Keratinocyte (primary cell): ENCODE measurements at regions not wholly inside any gene's neighbourhood (a gene's known extent, or its start where the extent isn't known, plus 50 kb on each side); places are given as distances from the start of the nearest gene placed in this dataset.

ENCODE experiments used
- DNase-seq: peaks from one replicate; pipeline ENCODE4 v3.0.0-alpha.2; 2011; ENCODE audit warnings: low read depth, missing footprints, low spot score
- FAIRE-seq: peaks from 2 replicates; lab custom pipeline; 2011; peaks lifted over from hg19 to GRCh38; lab: Jason Lieb, UNC
- H2AFZ ChIP-seq: 2 replicates; pipeline ENCODE4 v1.6.0; 2012; ENCODE audit warnings: low read length, control low read depth, inconsistent platforms; ENCODE audit not compliant: control insufficient read depth
- H3K27ac ChIP-seq: 2 replicates; pipeline ENCODE4 v1.5.1; 2011; ENCODE audit warnings: low read length; ENCODE audit not compliant: control insufficient read depth, insufficient read depth
- H3K27me3 ChIP-seq: 3 replicates; pipeline ENCODE4 v1.6.0; 2011; ENCODE audit warnings: low read length; ENCODE audit not compliant: control insufficient read depth, insufficient read depth; ENCODE audit errors: extremely low read depth
- H3K36me3 ChIP-seq, 2 experiments: 2 replicates in 1 of 2; 3 replicates in 1 of 2; pipeline ENCODE4 v1.5.1; 2011; ENCODE audit warnings: low read length in 2 of 2, mild to moderate bottlenecking in 1 of 2; ENCODE audit not compliant: control insufficient read depth in 2 of 2, insufficient read depth in 2 of 2; ENCODE audit errors: extremely low read depth in 1 of 2
- H3K4me1 ChIP-seq: 3 replicates; pipeline ENCODE4 v1.5.1; 2011; ENCODE audit warnings: low read length; ENCODE audit not compliant: control insufficient read depth, insufficient read depth; ENCODE audit errors: extremely low read depth
- H3K4me2 ChIP-seq: 3 replicates; pipeline ENCODE4 v1.6.0; 2011; ENCODE audit warnings: low read depth, low read length; ENCODE audit not compliant: control insufficient read depth, insufficient read depth; ENCODE audit errors: extremely low read depth
- H3K4me3 ChIP-seq, 3 experiments: fragments of 200-600 bp in 1 of 3; sonication (generic) in 1 of 3; 2 replicates in 2 of 3; 3 replicates in 1 of 3; pipeline ENCODE4 v1.5.1; 2011 to 2016; ENCODE audit warnings: low read length in 3 of 3, mild to moderate bottlenecking in 3 of 3, control low read depth in 2 of 3, inconsistent platforms in 1 of 3, low read depth in 1 of 3, mixed read lengths in 1 of 3, mixed run types in 1 of 3, moderate library complexity in 1 of 3; ENCODE audit not compliant: control insufficient read depth in 2 of 3, insufficient read depth in 2 of 3; ENCODE audit errors: extremely low read depth in 1 of 3
- H3K79me2 ChIP-seq: 2 replicates; pipeline ENCODE4 v1.6.0; 2012; ENCODE audit warnings: low read length; ENCODE audit not compliant: control insufficient read depth, insufficient read depth
- H3K9ac ChIP-seq: 3 replicates; pipeline ENCODE4 v1.6.0; 2011; ENCODE audit warnings: low read length; ENCODE audit not compliant: control insufficient read depth, insufficient read depth; ENCODE audit errors: extremely low read depth
- H3K9me1 ChIP-seq: 3 replicates; pipeline ENCODE4 v1.6.0; 2011; ENCODE audit warnings: low read length; ENCODE audit not compliant: control insufficient read depth, insufficient read depth; ENCODE audit errors: extremely low read depth
- H3K9me3 ChIP-seq: 2 replicates; pipeline ENCODE4 v1.5.1; 2012; ENCODE audit warnings: low read depth, low read length; ENCODE audit not compliant: control insufficient read depth
- H4K20me1 ChIP-seq: 3 replicates; pipeline ENCODE4 v1.6.0; 2011; ENCODE audit warnings: low read length; ENCODE audit not compliant: control insufficient read depth, insufficient read depth; ENCODE audit errors: extremely low read depth
- CTCF ChIP-seq, 3 experiments: IDR thresholded peaks in 1 of 3; conservative IDR thresholded peaks in 1 of 3; optimal IDR thresholded peaks in 1 of 3; 2 replicates in 2 of 3; 3 replicates in 1 of 3; pipeline versions ENCODE3 to v1.5.1; 2011; ENCODE audit warnings: low read length in 3 of 3, mild to moderate bottlenecking in 3 of 3, moderate library complexity in 2 of 3, control low read depth in 1 of 3, inconsistent platforms in 1 of 3; ENCODE audit not compliant: insufficient read depth in 2 of 3; ENCODE audit errors: extremely low read depth in 1 of 3
- EZH2 ChIP-seq: IDR thresholded peaks from one replicate; pipeline ENCODE4 v1.6.1; 2012; ENCODE audit warnings: inconsistent platforms, mild to moderate bottlenecking, low read length, moderate library complexity
- dilution Hi-C: fragments of 300-500 bp; cut with MboI; formaldehyde crosslinking; loops from one replicate; pipeline ENCODE4 v1.7.0; 2020; ENCODE audit warnings: low sequenced_read_pairs; ENCODE audit not compliant: extremely low pct_ligation_motif_present

GRCh38 chr13:62829486-62829885 is 1413.8 kb upstream of the PCDH20 start:
- Histone ChIP-seq H4K20me1 (no peaks in the 10 kb centered on the region), H3K4me2 (no peak overlapping the region), H3K9me3 (no peaks in the 10 kb centered on the region), H3K27me3 (no peaks in the 10 kb centered on the region), H3K9ac (no peak overlapping the region), H3K9me1 (no peaks in the 10 kb centered on the region), H3K36me3 (no peaks in the 10 kb centered on the region), H2AFZ (no peak overlapping the region), H3K79me2 (no peaks in the 10 kb centered on the region), H3K27ac (no peak overlapping the region), H3K4me1 (no peaks in the 10 kb centered on the region), H3K4me3 (no peak overlapping the region)
- FAIRE-seq (no peak), DNase-seq (no peak)
- dilution Hi-C loops, result no loop called here
- TF ChIP-seq CTCF (optimal IDR thresholded peaks at IDR 0.05 in 1 of 3, IDR thresholded peaks at IDR 0.05 in 1 of 3, conservative IDR thresholded peaks at IDR 0.05 in 1 of 3; ENCODE audit: extremely low read depth in 1 of 3, insufficient read depth in 2 of 3, low read length in 3 of 3), result no peak

DNA sequence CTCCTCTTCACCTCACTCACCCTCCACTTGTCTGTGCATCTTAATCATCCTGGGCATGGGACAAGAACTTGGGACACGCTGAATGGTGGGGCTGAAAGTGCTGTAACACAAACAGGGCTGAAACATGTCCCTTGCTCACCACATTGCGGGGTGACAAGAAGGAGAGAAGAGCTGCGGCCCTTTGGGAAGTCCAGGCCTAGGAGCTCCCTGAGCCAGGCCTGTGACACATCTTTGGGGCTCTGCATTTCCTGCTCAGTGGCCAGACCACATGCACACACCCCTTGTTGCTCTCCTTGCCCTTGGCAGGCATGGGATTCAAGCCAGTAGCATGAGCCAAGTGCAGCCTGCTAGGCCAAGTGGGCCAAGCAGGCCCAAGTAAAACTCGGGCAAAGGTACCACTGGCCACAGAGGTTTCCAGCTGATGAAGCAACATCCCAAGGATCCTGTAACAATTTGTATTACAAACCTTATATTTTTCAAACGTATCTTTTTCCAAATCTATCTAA is 1384.3 kb upstream of the PCDH20 start:
- DNase-seq, result no peak
- Histone ChIP-seq H3K4me3 (no peak overlapping the region), H2AFZ (no peak overlapping the region), H3K27me3 (no peaks in the 10 kb centered on the region), H3K4me1 (no peaks in the 10 kb centered on the region), H3K4me2 (no peak overlapping the region), H3K36me3 (no peaks in the 10 kb centered on the region), H3K79me2 (no peaks in the 10 kb centered on the region), H3K9ac (no peak overlapping the region), H3K9me1 (no peaks in the 10 kb centered on the region), H3K27ac (no peak overlapping the region), H4K20me1 (no peaks in the 10 kb centered on the region), H3K9me3 (no peaks in the 10 kb centered on the region)
- TF ChIP-seq EZH2, result no peak
- no peak for TF ChIP-seq CTCF (optimal IDR thresholded peaks at IDR 0.05 in 1 of 3, IDR thresholded peaks at IDR 0.05 in 1 of 3, conservative IDR thresholded peaks at IDR 0.05 in 1 of 3; ENCODE audit: extremely low read depth in 1 of 3, insufficient read depth in 2 of 3, low read length in 3 of 3)
- dilution Hi-C loops, result no loop called here
- FAIRE-seq, result no peak
